AG10803 (cell line): ENCODE measurements at regions not wholly inside any gene's neighbourhood (a gene's known extent, or its start where the extent isn't known, plus 50 kb on each side); places are given as distances from the start of the nearest gene placed in this dataset.

Experiments used
- DNase-seq: peaks from one replicate; pipeline ENCODE4 v3.0.0; 2010; ENCODE audit warnings: low read depth
- H3K4me3 ChIP-seq: 2 replicates; pipeline ENCODE4 v1.5.1; 2011; ENCODE audit warnings: mild to moderate bottlenecking, low read length, control low read depth
- TF ChIP-seq, protein P1 (sequence below): conservative IDR thresholded peaks from 2 replicates; pipeline ENCODE4 v1.5.1; 2011; ENCODE audit warnings: mild to moderate bottlenecking, low read length, control low read depth, inconsistent platforms

DNA sequence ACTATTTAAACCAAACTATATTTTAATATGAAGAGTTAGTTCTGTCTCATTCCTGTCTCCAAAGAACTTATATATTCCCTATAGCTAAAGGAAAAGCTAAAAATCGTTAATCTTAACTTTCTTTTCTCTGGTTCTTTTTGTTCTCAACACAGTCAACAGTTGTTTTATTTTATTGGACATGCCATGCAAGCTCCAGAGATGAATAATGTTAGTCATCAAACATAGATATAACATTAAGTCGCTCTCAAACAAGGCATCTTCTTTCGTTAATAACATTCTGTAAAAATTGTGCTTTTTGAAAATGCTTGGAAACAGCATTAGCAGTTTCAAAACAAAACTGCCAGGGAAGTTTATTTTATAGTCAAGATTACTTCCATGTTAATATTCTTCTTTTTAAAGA is 117.9 kb upstream of the GPM6A start:
- H3K4me3 ChIP-seq: no peak overlapping the region
- TF ChIP-seq, protein P1, sequence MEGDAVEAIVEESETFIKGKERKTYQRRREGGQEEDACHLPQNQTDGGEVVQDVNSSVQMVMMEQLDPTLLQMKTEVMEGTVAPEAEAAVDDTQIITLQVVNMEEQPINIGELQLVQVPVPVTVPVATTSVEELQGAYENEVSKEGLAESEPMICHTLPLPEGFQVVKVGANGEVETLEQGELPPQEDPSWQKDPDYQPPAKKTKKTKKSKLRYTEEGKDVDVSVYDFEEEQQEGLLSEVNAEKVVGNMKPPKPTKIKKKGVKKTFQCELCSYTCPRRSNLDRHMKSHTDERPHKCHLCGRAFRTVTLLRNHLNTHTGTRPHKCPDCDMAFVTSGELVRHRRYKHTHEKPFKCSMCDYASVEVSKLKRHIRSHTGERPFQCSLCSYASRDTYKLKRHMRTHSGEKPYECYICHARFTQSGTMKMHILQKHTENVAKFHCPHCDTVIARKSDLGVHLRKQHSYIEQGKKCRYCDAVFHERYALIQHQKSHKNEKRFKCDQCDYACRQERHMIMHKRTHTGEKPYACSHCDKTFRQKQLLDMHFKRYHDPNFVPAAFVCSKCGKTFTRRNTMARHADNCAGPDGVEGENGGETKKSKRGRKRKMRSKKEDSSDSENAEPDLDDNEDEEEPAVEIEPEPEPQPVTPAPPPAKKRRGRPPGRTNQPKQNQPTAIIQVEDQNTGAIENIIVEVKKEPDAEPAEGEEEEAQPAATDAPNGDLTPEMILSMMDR: no peak
- no peak for DNase-seq

DNA sequence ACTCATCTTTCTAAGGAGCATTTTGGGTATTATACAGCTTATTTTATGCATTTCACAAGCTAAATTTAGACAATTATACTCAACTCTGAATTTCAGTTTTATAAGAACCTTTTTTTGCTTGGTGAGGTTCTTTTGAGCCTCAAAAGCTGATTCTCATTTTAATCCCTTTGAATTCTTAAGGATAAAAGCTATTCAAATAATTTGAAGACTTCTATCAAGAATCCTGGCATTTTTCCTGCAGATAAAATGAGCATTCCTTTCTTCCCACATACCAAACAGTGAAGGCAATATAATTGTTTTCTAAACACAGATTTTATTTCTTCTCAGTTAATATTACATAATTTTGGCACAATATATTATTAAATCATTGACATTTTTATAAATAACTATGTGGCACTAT is 118.4 kb upstream of the GPM6A start:
- no peak for DNase-seq
- TF ChIP-seq, protein P1: no peak
- no peak overlapping the region for H3K4me3 ChIP-seq

DNA sequence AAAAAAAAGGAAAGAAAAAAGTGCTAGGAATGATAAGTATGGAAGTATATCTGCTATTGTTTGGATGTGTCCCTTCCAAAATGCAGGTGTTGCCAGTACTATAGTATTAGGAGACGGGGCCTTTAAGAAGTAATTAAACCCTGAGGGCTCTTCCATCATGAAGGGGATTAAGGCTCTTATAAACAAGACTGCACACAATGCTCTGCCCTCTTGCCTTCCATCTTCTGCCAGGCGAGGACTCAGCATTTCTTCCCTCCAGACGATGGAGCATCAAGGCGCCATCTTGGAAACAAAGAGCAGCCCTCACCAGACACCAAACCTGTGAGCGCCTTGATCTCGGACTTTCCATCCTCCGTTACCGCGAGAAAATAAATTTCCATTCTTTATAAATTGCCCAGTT is 120.1 kb upstream of the GPM6A start:
- no peak for DNase-seq
- TF ChIP-seq, protein P1: no peak

GRCh38 chr4:175934506-175934905 is 122.4 kb upstream of the GPM6A start:
- TF ChIP-seq, protein P1: no peak
- H3K4me3 ChIP-seq: no peak overlapping the region
- DNase-seq: no peak

More for the DNA sequence above, 120.1 kb upstream of the GPM6A start:
- no peak overlapping the region for H3K4me3 ChIP-seq

DNA sequence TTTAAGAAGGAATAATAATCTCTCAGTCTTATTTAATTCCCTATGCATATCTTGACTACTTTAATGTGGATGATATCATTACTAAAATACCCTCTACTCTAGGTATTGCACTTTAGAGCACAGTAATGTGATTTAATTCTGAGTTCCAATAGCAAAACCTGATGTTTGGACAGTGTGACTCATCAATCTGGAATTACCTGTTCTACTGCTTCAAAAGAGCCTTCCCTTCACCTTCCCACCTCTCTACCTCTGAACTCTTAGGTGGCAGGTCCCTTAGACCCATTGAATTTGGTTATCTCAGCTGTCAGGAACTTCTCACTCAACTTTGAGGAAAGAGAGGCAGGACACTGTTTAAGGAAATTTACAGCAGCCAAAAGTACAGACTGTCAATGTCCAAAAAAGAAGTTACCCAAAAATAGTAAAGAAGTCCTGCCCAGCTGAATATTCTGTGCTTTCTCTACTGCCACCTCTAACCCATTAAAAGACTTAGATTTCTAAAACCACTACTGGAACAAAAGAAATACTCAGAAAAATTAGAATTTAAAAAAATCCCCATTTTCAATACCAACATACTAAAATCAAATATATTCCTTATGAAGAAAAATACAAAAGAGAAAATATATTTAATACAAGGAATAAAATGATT is 123.1 kb upstream of the GPM6A start:
- TF ChIP-seq, protein P1: no peak
- no peak for DNase-seq
- no peak overlapping the region for H3K4me3 ChIP-seq

DNA sequence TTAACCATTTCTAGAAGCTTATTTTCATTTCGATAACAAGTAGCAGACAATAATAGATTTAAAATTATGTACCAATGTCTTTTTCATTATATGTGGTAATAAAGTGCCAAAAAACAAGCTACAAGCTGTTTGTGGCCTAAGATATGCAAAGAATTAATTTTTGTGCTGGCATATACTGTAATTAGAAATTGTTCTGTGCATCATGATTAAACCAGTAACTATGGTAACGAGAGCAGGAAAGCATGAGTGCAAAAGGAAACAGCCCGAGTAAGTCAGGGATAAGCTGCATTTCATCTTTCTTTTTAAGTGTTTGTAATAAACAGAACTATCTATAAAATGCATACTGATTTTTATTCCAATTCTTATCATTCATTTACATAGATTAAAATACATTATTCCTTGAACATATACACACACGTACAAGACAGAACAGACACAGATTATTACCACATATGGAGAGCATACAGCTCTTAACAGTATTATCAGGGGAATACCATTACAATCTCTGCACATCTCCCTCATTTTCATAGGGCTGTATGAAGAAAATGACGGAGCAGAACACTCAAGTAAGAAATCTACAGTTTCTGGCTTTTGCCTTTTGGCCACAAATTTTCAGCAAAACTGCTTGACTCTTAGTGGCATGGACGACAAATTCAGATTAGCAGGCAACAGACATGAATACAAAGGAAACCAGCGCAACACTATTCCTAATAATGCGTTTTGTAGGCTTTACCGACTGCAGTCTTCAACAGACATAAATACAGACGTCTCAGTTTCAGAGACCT is 121.3 kb upstream of the WDR17 start:
- no peak overlapping the region for H3K4me3 ChIP-seq
- TF ChIP-seq, protein P1: no peak
- no peak for DNase-seq
